ENCODE measurements at regions not wholly inside any gene's neighbourhood (a gene's known extent, or its start where the extent isn't known, plus 50 kb on each side); places are given as distances from the start of the nearest gene placed in this dataset.

DNA sequence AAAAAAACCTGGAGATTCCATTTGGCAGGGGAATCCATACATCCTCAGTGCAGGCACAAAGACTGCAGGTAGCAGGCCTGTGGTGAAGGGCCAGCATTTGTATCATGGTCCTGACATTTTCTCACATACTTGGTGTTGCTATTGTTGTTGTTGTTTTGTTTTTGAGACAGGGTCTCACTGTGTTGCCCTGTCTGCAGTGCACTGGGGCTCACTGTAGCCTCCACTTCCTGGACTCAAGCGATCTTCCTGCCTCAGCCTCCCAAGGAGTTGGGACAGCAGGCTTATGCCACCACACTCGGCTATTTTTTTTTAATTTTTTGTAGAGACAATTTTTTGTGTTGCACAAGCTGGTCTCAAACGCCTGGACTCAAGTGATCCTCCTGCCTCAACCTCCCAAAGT, 140.8 kb upstream of the ZNF644 start:
- TF ChIP-seq, protein P1, sequence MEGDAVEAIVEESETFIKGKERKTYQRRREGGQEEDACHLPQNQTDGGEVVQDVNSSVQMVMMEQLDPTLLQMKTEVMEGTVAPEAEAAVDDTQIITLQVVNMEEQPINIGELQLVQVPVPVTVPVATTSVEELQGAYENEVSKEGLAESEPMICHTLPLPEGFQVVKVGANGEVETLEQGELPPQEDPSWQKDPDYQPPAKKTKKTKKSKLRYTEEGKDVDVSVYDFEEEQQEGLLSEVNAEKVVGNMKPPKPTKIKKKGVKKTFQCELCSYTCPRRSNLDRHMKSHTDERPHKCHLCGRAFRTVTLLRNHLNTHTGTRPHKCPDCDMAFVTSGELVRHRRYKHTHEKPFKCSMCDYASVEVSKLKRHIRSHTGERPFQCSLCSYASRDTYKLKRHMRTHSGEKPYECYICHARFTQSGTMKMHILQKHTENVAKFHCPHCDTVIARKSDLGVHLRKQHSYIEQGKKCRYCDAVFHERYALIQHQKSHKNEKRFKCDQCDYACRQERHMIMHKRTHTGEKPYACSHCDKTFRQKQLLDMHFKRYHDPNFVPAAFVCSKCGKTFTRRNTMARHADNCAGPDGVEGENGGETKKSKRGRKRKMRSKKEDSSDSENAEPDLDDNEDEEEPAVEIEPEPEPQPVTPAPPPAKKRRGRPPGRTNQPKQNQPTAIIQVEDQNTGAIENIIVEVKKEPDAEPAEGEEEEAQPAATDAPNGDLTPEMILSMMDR (IDR thresholded peaks at IDR 0.05) = no peak
- no peak for TF ChIP-seq POLR2A (IDR thresholded peaks at IDR 0.05)

Measured in esophagus squamous epithelium (tissue), 4 donors.